CD1c-positive myeloid dendritic cell (primary cell): ENCODE measurements at regions not wholly inside any gene's neighbourhood (a gene's known extent, or its start where the extent isn't known, plus 50 kb on each side); places are given as distances from the start of the nearest gene placed in this dataset.

Experiments used
- DNase-seq: peaks from one replicate; pipeline ENCODE4 v3.0.0-alpha.2; 2016; ENCODE audit errors: extremely low spot score

DNA sequence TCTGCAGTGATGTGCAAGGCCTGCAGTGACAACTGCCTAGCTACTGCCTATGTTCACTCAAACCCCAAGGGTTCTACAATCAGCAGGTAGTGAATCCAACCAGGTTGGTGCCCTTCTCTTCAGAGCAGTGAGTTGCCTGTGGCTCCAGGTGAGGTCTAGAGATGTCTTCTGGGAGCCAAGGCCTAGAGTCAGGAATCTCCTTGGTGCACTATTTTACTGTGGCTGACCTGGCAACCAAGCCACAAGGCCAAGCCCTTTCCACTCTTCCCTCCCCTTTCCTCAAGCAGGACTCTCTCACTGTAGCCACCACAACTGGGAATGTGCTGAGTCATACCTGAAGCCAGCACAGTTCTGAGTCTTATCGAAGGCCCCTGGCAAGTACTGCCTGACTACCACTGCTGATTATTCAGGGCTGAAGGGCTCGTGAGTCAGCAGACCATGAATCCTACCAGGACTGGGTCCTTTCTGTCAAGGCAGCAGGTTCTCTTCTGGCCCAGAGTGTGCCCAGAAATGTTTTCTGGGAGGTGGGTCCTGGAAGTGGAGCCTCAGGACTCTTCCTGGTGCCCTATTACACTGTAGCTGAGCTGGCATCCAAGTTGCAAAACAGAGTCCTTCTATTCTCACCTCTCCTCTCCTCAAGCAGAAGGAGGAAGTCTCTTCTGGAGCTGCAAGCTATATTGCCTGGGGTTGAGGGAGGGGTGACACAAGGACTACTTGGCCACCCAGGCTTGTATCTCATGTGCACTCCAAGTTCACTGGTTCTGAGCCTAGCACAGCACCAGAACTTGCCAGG lies 111.6 kb downstream of the BTC start:
- no peak for DNase-seq

- DNase-seq, result no peak
These were observed 101.4 kb downstream of the BTC start for GRCh38 chr4:74692972-74693371.
